HCT116 (cell line): ENCODE measurements at regions not wholly inside any gene's neighbourhood (a gene's known extent, or its start where the extent isn't known, plus 50 kb on each side); places are given as distances from the start of the nearest gene placed in this dataset.
"Not testable (repeated sequence)": the region's sequence is repeated elsewhere in the genome, so short reads cannot be mapped to it uniquely, and the experiment has no call there.

Source experiments
- CEBPB ChIP-seq: IDR thresholded peaks from 2 replicates; pipeline ENCODE4 v1.6.1; 2012; ENCODE audit warnings: low read depth
- EZH2 ChIP-seq: fragments of 200-600 bp; sonication (generic); IDR thresholded peaks from 2 replicates; pipeline ENCODE4 v1.6.1; 2017; ENCODE audit warnings: antibody characterized with exemption, mixed run types
- EZH2phosphoT487 ChIP-seq: fragments of 200-600 bp; IDR thresholded peaks from 2 replicates; pipeline ENCODE4 v1.6.1; 2018; ENCODE audit warnings: antibody characterized with exemption, borderline replicate concordance
- JUND ChIP-seq: IDR thresholded peaks from 2 replicates; pipeline ENCODE4 v1.6.1; 2012
- POLR2A ChIP-seq: IDR thresholded peaks from 2 replicates; pipeline ENCODE4 v1.7.0; 2011; ENCODE audit warnings: borderline replicate concordance; ENCODE audit not compliant: insufficient read depth, insufficient read length; ENCODE audit errors: extremely low read depth
- POLR2AphosphoS5 ChIP-seq: IDR thresholded peaks from 2 replicates; pipeline ENCODE4 v1.6.1; 2011; ENCODE audit warnings: mild to moderate bottlenecking, low read depth, low read length, moderate library complexity
- RAD21 ChIP-seq: IDR thresholded peaks from 2 replicates; pipeline ENCODE4 v1.6.1; 2012; ENCODE audit warnings: low read depth, mild to moderate bottlenecking
- SIN3A ChIP-seq: IDR thresholded peaks from 2 replicates; pipeline ENCODE4 v1.6.1; 2012; ENCODE audit warnings: low read depth
- SP1 ChIP-seq: IDR thresholded peaks from 2 replicates; pipeline ENCODE4 v1.6.1; 2012; ENCODE audit warnings: low read depth
- TCF7L2 ChIP-seq: IDR thresholded peaks from 2 replicates; pipeline ENCODE4 v1.7.0; 2011; ENCODE audit warnings: borderline replicate concordance, inconsistent platforms; ENCODE audit not compliant: insufficient read depth, insufficient read length; ENCODE audit errors: extremely low read depth
- YY1 ChIP-seq: IDR thresholded peaks from 2 replicates; pipeline ENCODE4 v1.6.1; 2011; ENCODE audit warnings: low read length, low read depth, moderate library complexity, mild to moderate bottlenecking; ENCODE audit not compliant: insufficient replicate concordance; ENCODE audit errors: extremely low read depth
- ZNF274 ChIP-seq: fragments of 200-500 bp; sonication (Bioruptor generic); IDR thresholded peaks from 2 replicates; pipeline ENCODE4 v1.6.1; 2014; ENCODE audit warnings: mild to moderate bottlenecking, low read depth, low read length, inconsistent platforms
- TF ChIP-seq, protein P1 (sequence below), 3 experiments: fragments of 200-600 bp in 1 of 3; sonication (generic) in 1 of 3; IDR thresholded peaks in 2 of 3; conservative IDR thresholded peaks in 1 of 3; 2 replicates each; pipeline ENCODE4 v1.5.1; 2012 to 2017; ENCODE audit warnings: low read depth in 2 of 3, low read length in 2 of 3, antibody characterized with exemption in 1 of 3, borderline replicate concordance in 1 of 3, control low read depth in 1 of 3, mild to moderate bottlenecking in 1 of 3, mixed read lengths in 1 of 3, mixed run types in 1 of 3, moderate library complexity in 1 of 3; ENCODE audit not compliant: insufficient read depth in 1 of 3
- TF ChIP-seq, protein P2 (sequence below): IDR thresholded peaks from 2 replicates; pipeline ENCODE4 v1.6.1; 2012

DNA sequence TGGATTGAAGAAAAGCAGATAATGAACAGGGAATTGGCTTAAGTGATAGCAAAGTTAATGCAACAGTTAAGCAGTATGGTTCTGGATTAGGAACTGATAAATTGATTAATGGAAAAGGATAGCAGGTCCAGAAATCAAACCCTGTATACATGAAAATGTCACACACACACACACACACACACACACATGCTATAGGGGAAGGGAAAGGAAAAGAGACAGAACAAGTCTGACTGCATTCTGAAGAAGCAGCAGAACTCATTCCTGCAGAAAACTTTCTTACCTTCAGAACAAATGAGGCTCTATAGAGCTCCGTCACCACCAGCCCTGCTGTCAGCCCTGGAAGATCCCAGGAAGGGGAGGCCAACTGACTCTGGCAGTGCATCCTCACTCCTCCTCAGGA lies 173.2 kb upstream of the NUDT10 start:
- not testable (repeated sequence) for TF ChIP-seq TCF7L2, EZH2, EZH2phosphoT487, SP1, POLR2AphosphoS5, YY1, SIN3A, POLR2A, ZNF274, JUND, RAD21, CEBPB
- TF ChIP-seq, protein P1, sequence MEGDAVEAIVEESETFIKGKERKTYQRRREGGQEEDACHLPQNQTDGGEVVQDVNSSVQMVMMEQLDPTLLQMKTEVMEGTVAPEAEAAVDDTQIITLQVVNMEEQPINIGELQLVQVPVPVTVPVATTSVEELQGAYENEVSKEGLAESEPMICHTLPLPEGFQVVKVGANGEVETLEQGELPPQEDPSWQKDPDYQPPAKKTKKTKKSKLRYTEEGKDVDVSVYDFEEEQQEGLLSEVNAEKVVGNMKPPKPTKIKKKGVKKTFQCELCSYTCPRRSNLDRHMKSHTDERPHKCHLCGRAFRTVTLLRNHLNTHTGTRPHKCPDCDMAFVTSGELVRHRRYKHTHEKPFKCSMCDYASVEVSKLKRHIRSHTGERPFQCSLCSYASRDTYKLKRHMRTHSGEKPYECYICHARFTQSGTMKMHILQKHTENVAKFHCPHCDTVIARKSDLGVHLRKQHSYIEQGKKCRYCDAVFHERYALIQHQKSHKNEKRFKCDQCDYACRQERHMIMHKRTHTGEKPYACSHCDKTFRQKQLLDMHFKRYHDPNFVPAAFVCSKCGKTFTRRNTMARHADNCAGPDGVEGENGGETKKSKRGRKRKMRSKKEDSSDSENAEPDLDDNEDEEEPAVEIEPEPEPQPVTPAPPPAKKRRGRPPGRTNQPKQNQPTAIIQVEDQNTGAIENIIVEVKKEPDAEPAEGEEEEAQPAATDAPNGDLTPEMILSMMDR (IDR thresholded peaks at IDR 0.05 in 2 of 3, conservative IDR thresholded peaks at IDR 0.05 in 1 of 3; ENCODE audit: borderline replicate concordance in 1 of 3, insufficient read depth in 1 of 3, low read depth in 2 of 3, low read length in 2 of 3), result not testable (repeated sequence)
- TF ChIP-seq, protein P2, sequence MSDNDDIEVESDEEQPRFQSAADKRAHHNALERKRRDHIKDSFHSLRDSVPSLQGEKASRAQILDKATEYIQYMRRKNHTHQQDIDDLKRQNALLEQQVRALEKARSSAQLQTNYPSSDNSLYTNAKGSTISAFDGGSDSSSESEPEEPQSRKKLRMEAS, result not testable (repeated sequence)
